Stimulated activated CD8-positive, alpha-beta memory T cell treated with anti-CD3 and anti-CD28 coated beads, Interleukin-4, amount 100 ng/mL, for 4 hours (primary cell): ENCODE measurements at regions not wholly inside any gene's neighbourhood (a gene's known extent, or its start where the extent isn't known, plus 50 kb on each side); places are given as distances from the start of the nearest gene placed in this dataset.

Experiments used
- DNase-seq, 2 donors: peaks; one replicate each; pipeline ENCODE4 v3.0.0-alpha.2; 2020; ENCODE audit warnings: low read depth in 2 of 2, low spot score in 1 of 2

GRCh38 chr19:16022251-16022650 is 54.0 kb upstream of the TPM4 start:
- DNase-seq, result no peak

GRCh38 chr19:16022681-16023080 is 53.6 kb upstream of the TPM4 start:
- DNase-seq, result no peak

- no peak for DNase-seq
Observed at GRCh38 chr19:16023146-16023915, 53.0 kb upstream of the TPM4 start.

GRCh38 chr19:16024266-16025107 is 51.8 kb upstream of the TPM4 start:
- DNase-seq, result no peak

GRCh38 chr19:16025108-16026101 is 50.9 kb upstream of the TPM4 start:
- no peak for DNase-seq

- DNase-seq, result no peak
Observed at GRCh38 chr19:16026131-16026530, 50.2 kb upstream of the TPM4 start.
